K562 (cell line): ENCODE measurements at regions not wholly inside any gene's neighbourhood (a gene's known extent, or its start where the extent isn't known, plus 50 kb on each side); places are given as distances from the start of the nearest gene placed in this dataset.

ENCODE experiments used
- ATAC-seq: fragments of 200-7000 bp; cut with Tn5 transposase; 3 replicates; pipeline ENCODE4 v1.9.1; 2020; ENCODE audit warnings: moderate library complexity
- BruUV-seq: library from RNA; stranded (reverse); fragments of 400-500 nt; replicated peaks from 2 replicates; lab custom pipeline; 2021; lab: Mats Ljungman, UMichigan
- CTCF ChIA-PET: fragments of 300-600 bp; formaldehyde crosslinking; extraction: SDS; loops from one replicate; lab custom pipeline; 2021; ENCODE audit warnings: low intra/inter-chr PET ratio; lab: Yijun Ruan, JAX
- POLR2A ChIA-PET: fragments of 300-600, 350-650 bp; sonication (Branson Sonifier 250); formaldehyde crosslinking; extraction: SDS; loops from one replicate; lab custom pipeline; 2021; ENCODE audit warnings: antibody characterized with exemption, inconsistent platforms; lab: Yijun Ruan, JAX
- DNase-seq, 4 experiments: peaks; one replicate each; pipeline versions ENCODE4 v3.0.0 to v3.0.0-alpha.2; 2011 to 2018; ENCODE audit warnings: low spot score in 3 of 4, mixed read lengths in 3 of 4; ENCODE audit errors: extremely low read depth in 1 of 4
- FAIRE-seq: peaks from 2 replicates; lab custom pipeline; 2011; peaks lifted over from hg19 to GRCh38; lab: Jason Lieb, UNC
- H2AFZ ChIP-seq: 2 replicates; pipeline ENCODE4 v1.6.0; 2011; ENCODE audit warnings: low read depth, low read length, control low read depth, inconsistent platforms
- H3K27ac ChIP-seq: fragments of 200-600 bp; 3 replicates; pipeline ENCODE4 v1.8.0; 2011; ENCODE audit warnings: low read depth, mild to moderate bottlenecking, control low read depth, inconsistent platforms, low read length, moderate library complexity, mixed read lengths; ENCODE audit errors: extremely low read depth
- H3K27me3 ChIP-seq, 2 experiments: fragments of 300-600 bp in 1 of 2; 2 replicates in 1 of 2; 3 replicates in 1 of 2; pipeline versions ENCODE4 v1.6.0 to v1.8.0; 2011; ENCODE audit warnings: inconsistent platforms in 2 of 2, low read length in 2 of 2, mild to moderate bottlenecking in 1 of 2, mixed read lengths in 1 of 2, moderate library complexity in 1 of 2; ENCODE audit not compliant: control insufficient read depth in 2 of 2, insufficient read depth in 2 of 2
- H3K36me3 ChIP-seq: fragments of 300-600 bp; 3 replicates; pipeline ENCODE4 v1.8.0; 2011; ENCODE audit warnings: mild to moderate bottlenecking, low read length, inconsistent platforms; ENCODE audit not compliant: control insufficient read depth, insufficient read depth
- H3K4me1 ChIP-seq, 2 experiments: fragments of 200-600 bp in 1 of 2; replicated peaks in 1 of 2; 2 replicates in 1 of 2; 3 replicates in 1 of 2; pipeline versions ENCODE4 v1.5.1 to v1.8.0; 2011; ENCODE audit warnings: inconsistent platforms in 2 of 2, low read length in 2 of 2, mild to moderate bottlenecking in 1 of 2, mixed read lengths in 1 of 2, moderate library complexity in 1 of 2; ENCODE audit not compliant: control insufficient read depth in 2 of 2, insufficient read depth in 2 of 2
- H3K4me2 ChIP-seq: 2 replicates; pipeline ENCODE4 v1.6.1; 2011; ENCODE audit warnings: low read length, control low read depth, inconsistent platforms, mixed read lengths; ENCODE audit not compliant: insufficient read depth
- H3K4me3 ChIP-seq: fragments of 200-600 bp; sonication (generic), shearing (Covaris generic); 2 replicates; pipeline ENCODE4 v1.5.1; 2016; ENCODE audit warnings: control low read depth, inconsistent platforms
- H3K79me2 ChIP-seq: fragments of 200-600 bp; 3 replicates; pipeline ENCODE4 v1.8.0; 2011; ENCODE audit warnings: low read length, inconsistent platforms; ENCODE audit not compliant: control insufficient read depth, insufficient read depth
- H3K9ac ChIP-seq, 2 experiments: 2 replicates each; pipeline versions ENCODE4 v1.6.0 to v1.6.1; 2011; ENCODE audit warnings: low read depth in 2 of 2, low read length in 2 of 2, control low read depth in 1 of 2, inconsistent platforms in 1 of 2, mild to moderate bottlenecking in 1 of 2, mixed read lengths in 1 of 2; ENCODE audit not compliant: insufficient read depth in 1 of 2
- H3K9me1 ChIP-seq: one replicate; pipeline ENCODE4 v1.6.0; 2011; ENCODE audit warnings: inconsistent platforms, mild to moderate bottlenecking, low read length, moderate library complexity; ENCODE audit not compliant: control insufficient read depth, insufficient read depth
- H3K9me3 ChIP-seq: replicated peaks from 2 replicates; pipeline ENCODE4 v1.5.1; 2011; ENCODE audit warnings: low read depth, low read length, inconsistent platforms; ENCODE audit not compliant: control insufficient read depth, insufficient read depth
- H4K20me1 ChIP-seq: replicated peaks from 2 replicates; pipeline ENCODE4 v1.6.1; 2011; ENCODE audit warnings: low read length, inconsistent platforms, mixed read lengths; ENCODE audit not compliant: control insufficient read depth, insufficient read depth
- GABPB1 ChIP-seq: sonication (generic); formaldehyde crosslinking; IDR thresholded peaks from 2 replicates; pipeline ENCODE4 v1.8.0; 2022; ENCODE audit warnings: mild to moderate bottlenecking, missing genetic modification reagents
- HDAC2 ChIP-seq: fragments of 450-650 bp; IDR thresholded peaks from 2 replicates; pipeline ENCODE4 v1.6.1; 2016; ENCODE audit warnings: mild to moderate bottlenecking
- HDAC6 ChIP-seq: IDR thresholded peaks from 2 replicates; pipeline ENCODE4 v1.6.1; 2012; ENCODE audit warnings: low read depth, mild to moderate bottlenecking, control low read depth, inconsistent platforms, low read length, moderate library complexity
- HIVEP1 ChIP-seq: fragments of 250-450 bp; sonication (Bioruptor Pico); IDR thresholded peaks from 2 replicates; pipeline ENCODE4 v1.4.0; 2020; ENCODE audit warnings: mild to moderate bottlenecking
- LCOR ChIP-seq: sonication (generic); formaldehyde crosslinking; IDR thresholded peaks from 2 replicates; pipeline ENCODE4 v1.8.0; 2022; ENCODE audit warnings: mild to moderate bottlenecking, missing genetic modification reagents
- MCM7 ChIP-seq, 2 experiments: fragments of 450-650 bp; IDR thresholded peaks; 2 replicates each; pipeline ENCODE4 v1.6.1; 2016 to 2018
- MYBL2 ChIP-seq, 2 experiments: fragments of 450-650 bp in 1 of 2; sonication (generic) in 1 of 2; formaldehyde crosslinking in 1 of 2; IDR thresholded peaks; 2 replicates each; pipeline versions ENCODE4 v1.6.1 to v1.8.1; 2017 to 2022; ENCODE audit warnings: borderline replicate concordance in 1 of 2, inconsistent platforms in 1 of 2, low read depth in 1 of 2, mild to moderate bottlenecking in 1 of 2, missing genetic modification reagents in 1 of 2, moderate library complexity in 1 of 2
- OTX1 ChIP-seq: fragments of 450-650 bp; formaldehyde crosslinking; IDR thresholded peaks from 2 replicates; pipeline ENCODE4 v1.4.0; 2022; ENCODE audit warnings: mild to moderate bottlenecking
- PHF8 ChIP-seq: fragments of 200-600 bp; sonication (generic); IDR thresholded peaks from 2 replicates; pipeline ENCODE4 v1.6.1; 2012; ENCODE audit warnings: mixed run types, mild to moderate bottlenecking, inconsistent platforms, low read length, moderate library complexity, borderline replicate concordance
- SETDB1 ChIP-seq: IDR thresholded peaks from one replicate; pipeline ENCODE4 v1.6.1; 2012; ENCODE audit warnings: low read length, control low read depth, inconsistent platforms
- TAF15 ChIP-seq: fragments of 200-400 bp; formaldehyde crosslinking; IDR thresholded peaks from 2 replicates; pipeline ENCODE4 v1.6.1; 2017; ENCODE audit warnings: mild to moderate bottlenecking, low read depth, low read length, moderate library complexity
- ZC3H4 ChIP-seq: sonication (generic); formaldehyde crosslinking; IDR thresholded peaks from 2 replicates; pipeline ENCODE4 v1.9.0; 2021; ENCODE audit warnings: missing genetic modification reagents, borderline replicate concordance
- ZNF57 ChIP-seq: fragments of 450-650 bp; formaldehyde crosslinking; IDR thresholded peaks from 2 replicates; pipeline ENCODE4 v1.4.0; 2020; ENCODE audit warnings: mild to moderate bottlenecking, moderate library complexity
- ZNF766 ChIP-seq: fragments of 200-800 bp; sonication (Bioruptor generic); conservative IDR thresholded peaks from 2 replicates; pipeline ENCODE4 v1.6.1; 2016; ENCODE audit warnings: missing genetic modification characterization, missing compliant biosample characterization
- WGBS: fragments of 100-300 bp; shearing (Covaris generic); methylation state at CpG from one replicate; pipeline ENCODE4 v1.1.6; 2016; ENCODE audit warnings: low coverage, mixed read lengths; ENCODE audit not compliant: insufficient coverage; ENCODE audit errors: missing lambda C conversion rate; 5-methylcytosine and 5-hydroxymethylcytosine counted together
- in situ Hi-C: fragments of 300-500 bp; cut with MboI; formaldehyde crosslinking; loops from 4 replicates; pipeline ENCODE4 v1.15.0; 2018; ENCODE audit warnings: inconsistent platforms, mixed read lengths
- intact Hi-C: fragments of 100-400 bp; cut with micrococcal nuclease; formaldehyde crosslinking; loops from 2 replicates; pipeline ENCODE4 v1.14.2; 2022
- TF ChIP-seq, protein P1 (sequence below): IDR thresholded peaks from 3 replicates; pipeline ENCODE4 v1.6.1; 2011; ENCODE audit warnings: borderline replicate concordance, mild to moderate bottlenecking; ENCODE audit not compliant: insufficient read length, insufficient read depth

DNA sequence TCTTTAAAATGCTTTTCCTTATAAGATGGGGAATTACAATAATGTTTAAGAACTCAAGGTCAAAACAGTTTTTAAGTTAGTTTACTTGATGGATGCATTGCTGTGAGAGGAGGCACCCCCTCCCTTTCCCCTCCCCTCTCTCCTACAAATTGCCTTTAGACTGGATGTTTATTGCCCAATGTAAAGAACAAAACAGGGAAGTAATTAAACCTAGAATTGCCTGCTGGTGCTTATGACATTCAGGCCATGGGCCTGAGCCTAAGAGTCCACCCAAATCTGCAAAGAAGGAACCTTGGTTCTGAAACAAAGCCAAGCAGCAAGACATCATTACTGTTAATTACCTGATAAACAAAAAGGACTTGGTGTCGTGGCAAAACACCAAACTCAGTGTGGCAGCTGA is 630.3 kb downstream of the ISL1 start:
- TF ChIP-seq PHF8 (no peak), SETDB1 (no peak), GABPB1 (CRISPR knock-in tag) (no peak), HDAC6 (no peak), ZC3H4 (CRISPR knock-in tag) (no peak), TAF15 (no peak), HDAC2 (no peak), ZNF766 (no peak), LCOR (CRISPR knock-in tag) (no peak), ZNF57 (CRISPR knock-in tag) (no peak), OTX1 (no peak), MCM7 (IDR thresholded peaks at IDR 0.05) (no peak), HIVEP1 (no peak), MYBL2 (IDR thresholded peaks at IDR 0.05; ENCODE audit: low read depth) (no peak), MYBL2 (CRISPR knock-in tag; IDR thresholded peaks at IDR 0.05; ENCODE audit: borderline replicate concordance) (no peak)
- TF ChIP-seq, protein P1, sequence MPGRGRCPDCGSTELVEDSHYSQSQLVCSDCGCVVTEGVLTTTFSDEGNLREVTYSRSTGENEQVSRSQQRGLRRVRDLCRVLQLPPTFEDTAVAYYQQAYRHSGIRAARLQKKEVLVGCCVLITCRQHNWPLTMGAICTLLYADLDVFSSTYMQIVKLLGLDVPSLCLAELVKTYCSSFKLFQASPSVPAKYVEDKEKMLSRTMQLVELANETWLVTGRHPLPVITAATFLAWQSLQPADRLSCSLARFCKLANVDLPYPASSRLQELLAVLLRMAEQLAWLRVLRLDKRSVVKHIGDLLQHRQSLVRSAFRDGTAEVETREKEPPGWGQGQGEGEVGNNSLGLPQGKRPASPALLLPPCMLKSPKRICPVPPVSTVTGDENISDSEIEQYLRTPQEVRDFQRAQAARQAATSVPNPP: no peak
- no peaks in the 10 kb centered on the region for H4K20me1 ChIP-seq
- 0% methylated on average over 1 of the region's 1 CpG for WGBS
- no peak overlapping the region for H3K4me2 ChIP-seq
- DNase-seq: no peak
- no peak overlapping the region for H3K27ac ChIP-seq
- H3K9me3 ChIP-seq: no peaks in the 10 kb centered on the region; the same call in none of the 2 replicates
- intact Hi-C loops (no loop called here), in situ Hi-C loops (loop anchor here (25.0 kb wide), 1 partner anchor 1051 kb away; no protein-coding TSS in a partner anchor)
- no peak for FAIRE-seq
- no peak overlapping the region for H3K9ac ChIP-seq
- ChIA-PET CTCF (no interaction called here), POLR2A (no interaction called here)
- H3K4me1 ChIP-seq: no peaks in the 10 kb centered on the region
- BruUV-seq: no TSS peak
- H3K27me3 ChIP-seq: no peaks in the 10 kb centered on the region
- H3K4me3 ChIP-seq: no peak overlapping the region
- H3K36me3 ChIP-seq: no peaks in the 10 kb centered on the region
- no peak overlapping the region for H2AFZ ChIP-seq
- no peaks in the 10 kb centered on the region for H3K79me2 ChIP-seq
- H3K9me1 ChIP-seq: no peaks in the 10 kb centered on the region
- ATAC-seq: no peak
